ENCODE measurements at regions not wholly inside any gene's neighbourhood (a gene's known extent, or its start where the extent isn't known, plus 50 kb on each side); places are given as distances from the start of the nearest gene placed in this dataset.

- H3K9me3 Mint-ChIP-seq: no peaks in the 10 kb centered on the region; a peak in 1 of 5 replicates
These were observed 122.5 kb downstream of the FOXB1 start for GRCh38 chr15:60126661-60127060.

More at GRCh38 chr15:60126661-60127060, 122.5 kb downstream of the FOXB1 start:
- Histone ChIP-seq H2AFZ (ENCODE audit: low read length) (no peak overlapping the region), H3K56ac (ENCODE audit: insufficient read length, low read depth, low read length) (no peak overlapping the region), H3K4ac (ENCODE audit: low read depth, low read length) (no peak overlapping the region), H3K27ac (ENCODE audit: insufficient read length, low read depth, low read length) (no peak overlapping the region), H2BK20ac (ENCODE audit: low read depth, low read length, poor library complexity, severe bottlenecking) (no peak overlapping the region), H2BK120ac (ENCODE audit: low read depth, low read length, poor library complexity, severe bottlenecking) (no peak overlapping the region), H3T11ph (ENCODE audit: low read length) (no peak overlapping the region), H3K79me2 (ENCODE audit: insufficient read depth, low read length) (no peaks in the 10 kb centered on the region), H3K9me3 (ENCODE audit: control insufficient read depth, low read depth, low read length) (no peaks in the 10 kb centered on the region), H3K14ac (ENCODE audit: insufficient read depth, low read length) (no peak overlapping the region), H3K23ac (ENCODE audit: insufficient read length, low read depth, low read length) (no peak overlapping the region), H3K23me2 (ENCODE audit: insufficient read length, low read depth, low read length, poor library complexity, severe bottlenecking) (no peaks in the 10 kb centered on the region), H2BK15ac (ENCODE audit: low read depth, low read length) (no peak overlapping the region), H3K18ac (ENCODE audit: insufficient read length, low read depth, low read length) (no peak overlapping the region), H2BK12ac (ENCODE audit: insufficient read length, low read depth, low read length) (no peak overlapping the region), H4K5ac (ENCODE audit: insufficient read length, low read depth, low read length) (no peak overlapping the region), H4K8ac (replicated peaks; ENCODE audit: insufficient read length, low read depth, low read length) (no peak overlapping the region), H3K79me1 (ENCODE audit: insufficient read depth, low read depth, low read length, poor library complexity, severe bottlenecking) (no peaks in the 10 kb centered on the region), H3K4me2 (ENCODE audit: insufficient read depth, insufficient read length, low read length) (no peak overlapping the region), H3K9ac (ENCODE audit: extremely low read depth, insufficient read length, low read length) (no peak overlapping the region), H3K27me3 (ENCODE audit: insufficient read depth, low read length) (0 out of 2 replicates have a peak, but pooled peaks cover 3% of the 10 kb centered on the region), H2AK5ac (ENCODE audit: insufficient read length, low read length) (no peak overlapping the region), H4K91ac (ENCODE audit: insufficient read length, low read depth, low read length) (no peak overlapping the region), H4K20me1 (ENCODE audit: control insufficient read depth, insufficient read depth, insufficient read length) (no peaks in the 10 kb centered on the region), H2BK5ac (ENCODE audit: insufficient read length, low read length) (no peak overlapping the region), H3K4me1 (ENCODE audit: insufficient read depth, low read length) (peaks cover 6% of the 10 kb centered on the region; the same call in 1 of the 2 replicates)
- DNase-seq: no peak
- Mint-ChIP-seq H3K27me3 (ENCODE audit: low read depth) (peaks cover 48% of the 10 kb centered on the region), H3K4me1 (peaks cover 35% of the 10 kb centered on the region in 2 experiments), H3K36me3 (ENCODE audit: insufficient read depth in 1 of 3, low read depth in 3 of 3) (no peaks in the 10 kb centered on the region), H3K27ac (no peak overlapping the region; a peak in 1 of 7 replicates), H3K4me3 (no peak overlapping the region)
- no peak for TF ChIP-seq CTCF (conservative IDR thresholded peaks at IDR 0.05)
- no CpG with 5 or more reads among the region's 5 CpGs for WGBS (ENCODE audit: extremely low coverage, insufficient read length, low lambda C conversion rate)

Data from H9 (cell line).